ENCODE measurements at regions not wholly inside any gene's neighbourhood (a gene's known extent, or its start where the extent isn't known, plus 50 kb on each side); places are given as distances from the start of the nearest gene placed in this dataset.

DNA sequence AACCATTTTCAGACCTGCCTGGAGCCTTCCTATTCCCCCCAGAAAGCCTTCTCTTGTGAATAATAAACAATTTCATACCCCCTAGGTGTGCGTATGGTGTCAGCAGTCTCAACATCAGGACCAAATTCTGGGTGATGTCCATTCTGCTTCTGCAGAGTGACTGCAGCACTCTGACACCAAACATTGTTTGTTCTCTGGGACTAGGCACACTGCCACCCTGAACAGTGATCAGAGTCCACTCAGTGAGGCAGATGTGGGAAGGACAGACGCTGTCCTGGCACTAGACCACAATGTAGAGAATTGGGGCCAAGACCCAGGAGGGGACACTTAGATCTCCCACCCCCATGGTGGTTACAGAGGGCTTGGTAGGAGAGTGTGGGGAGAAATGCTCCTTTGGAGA is 175.1 kb downstream of the BACH1 start:
- H3K4me2 ChIP-seq (ENCODE audit: low read depth, low read length), result no peak overlapping the region
- no peak overlapping the region for H4K91ac ChIP-seq (ENCODE audit: insufficient read depth, low read depth, low read length)
- H3K18ac ChIP-seq (ENCODE audit: low read depth, low read length), result no peak overlapping the region
- POLR2A ChIA-PET (ENCODE audit: unreplicated experiment), result no interaction called here
- 80% methylated on average over 1 of the region's 2 CpGs; no CpG with 5 or more reads in 1 of the 2 experiments for WGBS, 2 experiments (ENCODE audit: extremely low coverage in 2 of 2, insufficient read length in 1 of 2)
- H2BK120ac ChIP-seq (ENCODE audit: low read depth, low read length), result no peak overlapping the region
- H3K56ac ChIP-seq (ENCODE audit: extremely low read depth, insufficient read depth, low read length), result no peak overlapping the region
- H4K8ac ChIP-seq (ENCODE audit: low read depth in 2 of 2, low read length in 2 of 2), result no peak overlapping the region
- no peak overlapping the region for H4K5ac ChIP-seq (ENCODE audit: low read depth, low read length)
- no peak overlapping the region for H2BK20ac ChIP-seq (ENCODE audit: low read depth, low read length)
- H3K9me3 ChIP-seq (ENCODE audit: control insufficient read depth, insufficient read depth, low read length), result no peaks in the 10 kb centered on the region
- H3K4me1 ChIP-seq (ENCODE audit: control insufficient read depth, insufficient read depth, low read length), result peaks cover 12% of the 10 kb centered on the region
- BruUV-seq (replicated peaks), result no TSS peak
- dilution Hi-C loops (cut with HindIII; ENCODE audit: low sequenced_read_pairs, unreplicated experiment) (no loop called here), in situ Hi-C loops (cut with MboI; ENCODE audit: low sequenced_read_pairs) (no loop called here), intact Hi-C loops (cut with micrococcal nuclease) (loop anchor here (10.0 kb wide), 1 partner anchor 309 kb away; no protein-coding TSS in a partner anchor)
- DNase-seq (no peak), ATAC-seq (ENCODE audit: low read depth) (no peak)
- no peak overlapping the region for H2AK5ac ChIP-seq (ENCODE audit: low read depth, low read length)
- H3K36me3 ChIP-seq (ENCODE audit: control insufficient read depth, insufficient read depth, low read length), result no peaks in the 10 kb centered on the region
- no peak overlapping the region for H3K27ac ChIP-seq (ENCODE audit: insufficient read depth, low read length)
- no peak overlapping the region for H3K4me3 ChIP-seq (ENCODE audit: insufficient read depth, low read depth, low read length)
- H4K20me1 ChIP-seq (ENCODE audit: insufficient read depth, low read length), result no peaks in the 10 kb centered on the region
- no peaks in the 10 kb centered on the region for H3K27me3 ChIP-seq (ENCODE audit: control insufficient read depth, insufficient read depth, low read length)
- H3K14ac ChIP-seq (replicated peaks; ENCODE audit: low read depth, low read length), result no peak overlapping the region
- no peak overlapping the region for H2BK5ac ChIP-seq (ENCODE audit: low read depth, low read length, poor library complexity, severe bottlenecking)
- H3K23ac ChIP-seq (ENCODE audit: low read depth, low read length), result no peak overlapping the region
- H2AFZ ChIP-seq (replicated peaks; ENCODE audit: low read length, poor library complexity), result no peak overlapping the region
- no peak overlapping the region for H3K4ac ChIP-seq (ENCODE audit: low read depth, low read length)
- peaks cover 0 to 13% of the 10 kb centered on the region in 2 experiments; a peak in 1 of 4 replicates for H3K79me1 ChIP-seq (ENCODE audit: low read depth in 1 of 2, low read length in 2 of 2)
- TF ChIP-seq, protein P1, sequence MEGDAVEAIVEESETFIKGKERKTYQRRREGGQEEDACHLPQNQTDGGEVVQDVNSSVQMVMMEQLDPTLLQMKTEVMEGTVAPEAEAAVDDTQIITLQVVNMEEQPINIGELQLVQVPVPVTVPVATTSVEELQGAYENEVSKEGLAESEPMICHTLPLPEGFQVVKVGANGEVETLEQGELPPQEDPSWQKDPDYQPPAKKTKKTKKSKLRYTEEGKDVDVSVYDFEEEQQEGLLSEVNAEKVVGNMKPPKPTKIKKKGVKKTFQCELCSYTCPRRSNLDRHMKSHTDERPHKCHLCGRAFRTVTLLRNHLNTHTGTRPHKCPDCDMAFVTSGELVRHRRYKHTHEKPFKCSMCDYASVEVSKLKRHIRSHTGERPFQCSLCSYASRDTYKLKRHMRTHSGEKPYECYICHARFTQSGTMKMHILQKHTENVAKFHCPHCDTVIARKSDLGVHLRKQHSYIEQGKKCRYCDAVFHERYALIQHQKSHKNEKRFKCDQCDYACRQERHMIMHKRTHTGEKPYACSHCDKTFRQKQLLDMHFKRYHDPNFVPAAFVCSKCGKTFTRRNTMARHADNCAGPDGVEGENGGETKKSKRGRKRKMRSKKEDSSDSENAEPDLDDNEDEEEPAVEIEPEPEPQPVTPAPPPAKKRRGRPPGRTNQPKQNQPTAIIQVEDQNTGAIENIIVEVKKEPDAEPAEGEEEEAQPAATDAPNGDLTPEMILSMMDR (conservative IDR thresholded peaks at IDR 0.05; ENCODE audit: low read depth, low read length), result no peak
- TF ChIP-seq RAD21 (IDR thresholded peaks at IDR 0.05; ENCODE audit: low read length) (no peak), FOS (IDR thresholded peaks at IDR 0.05; ENCODE audit: low read depth, low read length) (no peak), POLR2A (IDR thresholded peaks at IDR 0.05; ENCODE audit: low read depth, low read length) (no peak), NFE2L2 (IDR thresholded peaks at IDR 0.05; ENCODE audit: low read depth, low read length) (no peak), CHD1 (IDR thresholded peaks at IDR 0.05; ENCODE audit: low read depth, low read length) (no peak), MAFK (IDR thresholded peaks at IDR 0.05; ENCODE audit: low read depth, low read length) (no peak)
- H3K9me1 ChIP-seq (ENCODE audit: insufficient read depth, low read length), result peaks cover 11% of the 10 kb centered on the region; the same call in 1 of the 2 replicates
- H2BK15ac ChIP-seq (ENCODE audit: low read depth, low read length), result no peak overlapping the region
- H2AK9ac ChIP-seq (replicated peaks; ENCODE audit: low read depth, low read length, poor library complexity), result no peak overlapping the region
- CTCF ChIA-PET, result no interaction called here
- H3K9ac ChIP-seq (ENCODE audit: low read depth, low read length), result no peak overlapping the region
